Panc1 (cell line): ENCODE measurements at regions not wholly inside any gene's neighbourhood (a gene's known extent, or its start where the extent isn't known, plus 50 kb on each side); places are given as distances from the start of the nearest gene placed in this dataset.

Experiments
- ATAC-seq: fragments of 200-7000 bp; cut with Tn5 transposase; 2 replicates; pipeline ENCODE4 v1.9.1; 2020; ENCODE audit warnings: mild to moderate bottlenecking, moderate library complexity
- BruUV-seq: library from RNA; stranded (reverse); fragments of 400-500 nt; replicated peaks from 2 replicates; lab custom pipeline; 2021; lab: Mats Ljungman, UMichigan
- CTCF ChIA-PET: fragments of 300-600 bp; sonication (Branson Sonifier 250); formaldehyde crosslinking; loops from one replicate; lab custom pipeline; 2022; ENCODE audit warnings: antibody characterized with exemption; lab: Charles Lee
- POLR2A ChIA-PET: fragments of 300-600 bp; sonication (Branson Sonifier 250); formaldehyde crosslinking; loops from one replicate; lab custom pipeline; 2022; ENCODE audit warnings: antibody characterized with exemption; lab: Charles Lee
- DNase-seq: peaks from one replicate; pipeline ENCODE4 v3.0.0-alpha.2; 2010; ENCODE audit warnings: low read depth, low spot score
- H3K27ac ChIP-seq: 2 replicates; pipeline ENCODE4 v1.5.1; 2011; ENCODE audit warnings: mild to moderate bottlenecking, low read length, inconsistent platforms
- H3K27me3 ChIP-seq: fragments of 200-500 bp; sonication (Bioruptor generic); 2 replicates; pipeline ENCODE4 v1.6.0; 2014; ENCODE audit warnings: low read length, inconsistent platforms; ENCODE audit not compliant: control insufficient read depth, insufficient read depth
- H3K36me3 ChIP-seq: fragments of 200-500 bp; sonication (Bioruptor generic); 2 replicates; pipeline ENCODE4 v1.5.1; 2014; ENCODE audit warnings: inconsistent platforms, mild to moderate bottlenecking, low read length, moderate library complexity; ENCODE audit not compliant: control insufficient read depth, insufficient read depth
- H3K4me1 ChIP-seq: 2 replicates; pipeline ENCODE4 v1.5.1; 2011; ENCODE audit warnings: inconsistent platforms, mild to moderate bottlenecking, low read length, moderate library complexity; ENCODE audit not compliant: control insufficient read depth, insufficient read depth
- H3K4me3 ChIP-seq, 2 experiments: 2 replicates each; pipeline ENCODE4 v1.5.1; 2011 to 2012; ENCODE audit warnings: low read depth in 2 of 2, low read length in 2 of 2, mild to moderate bottlenecking in 2 of 2, inconsistent platforms in 1 of 2, moderate library complexity in 1 of 2
- H3K9me3 ChIP-seq: fragments of 200-500 bp; sonication (Bioruptor generic); 2 replicates; pipeline ENCODE4 v1.5.1; 2014; ENCODE audit warnings: low read depth, mild to moderate bottlenecking, inconsistent platforms, low read length, moderate library complexity; ENCODE audit not compliant: control insufficient read depth, insufficient read depth
- CTCF ChIP-seq: fragments of 450-650 bp; IDR thresholded peaks from 2 replicates; pipeline ENCODE4 v1.5.1; 2017; ENCODE audit warnings: mild to moderate bottlenecking
- POLR2AphosphoS5 ChIP-seq: IDR thresholded peaks from 2 replicates; pipeline ENCODE4 v1.6.1; 2012; ENCODE audit warnings: mild to moderate bottlenecking, low read depth, low read length, moderate library complexity
- REST ChIP-seq, 2 experiments: IDR thresholded peaks; 2 replicates each; pipeline ENCODE4 v1.6.1; 2011 to 2012; ENCODE audit warnings: low read depth in 2 of 2, control low read depth in 1 of 2, low read length in 1 of 2, mild to moderate bottlenecking in 1 of 2, moderate library complexity in 1 of 2; ENCODE audit not compliant: insufficient read depth in 1 of 2
- SIN3A ChIP-seq: IDR thresholded peaks from 2 replicates; pipeline ENCODE4 v1.6.1; 2012; ENCODE audit warnings: low read depth, mild to moderate bottlenecking, low read length, moderate library complexity, borderline replicate concordance; ENCODE audit not compliant: insufficient read depth
- TCF7L2 ChIP-seq: IDR thresholded peaks from 2 replicates; pipeline ENCODE4 v1.6.1; 2011; ENCODE audit warnings: mild to moderate bottlenecking, low read depth, low read length, inconsistent platforms
- in situ Hi-C: cut with HindIII; loops from 2 replicates; pipeline ENCODE4 v1.10.0; 2016; ENCODE audit warnings: low sequenced_read_pairs, low pct_unique_long_range_greater_than_20kb
- intact Hi-C: fragments of 100-400 bp; cut with micrococcal nuclease; formaldehyde crosslinking; loops from one replicate; pipeline ENCODE4 v1.10.0; 2022; ENCODE audit not compliant: unreplicated experiment

GRCh38 chr7:135731-136645 lies 56.4 kb upstream of the FAM20C start:
- Histone ChIP-seq H3K27me3 (peaks cover 2% of the 10 kb centered on the region; the same call in 1 of the 2 replicates), H3K36me3 (no peaks in the 10 kb centered on the region), H3K4me3 (no peak overlapping the region), H3K27ac (no peak overlapping the region), H3K9me3 (no peaks in the 10 kb centered on the region), H3K4me1 (no peaks in the 10 kb centered on the region)
- in situ Hi-C loops: no loop called here
- intact Hi-C loops: no loop called here
- BruUV-seq: no TSS peak
- DNase-seq (no peak), ATAC-seq (no peak)
- ChIA-PET CTCF (no interaction called here), POLR2A (no interaction called here)
- no peak for TF ChIP-seq TCF7L2
- TF ChIP-seq CTCF: no peak

GRCh38 chr7:137094-137891 lies 55.1 kb upstream of the FAM20C start:
- intact Hi-C loops (no loop called here), in situ Hi-C loops (no loop called here)
- DNase-seq: no peak
- Histone ChIP-seq H3K27me3 (peaks cover 2% of the 10 kb centered on the region; the same call in 1 of the 2 replicates), H3K4me3 (no peak overlapping the region), H3K36me3 (no peaks in the 10 kb centered on the region), H3K9me3 (no peaks in the 10 kb centered on the region), H3K4me1 (no peaks in the 10 kb centered on the region), H3K27ac (no peak overlapping the region)
- no peak for ATAC-seq
- BruUV-seq: no TSS peak
- ChIA-PET POLR2A (no interaction called here), CTCF (no interaction called here)
- TF ChIP-seq CTCF: no peak

- Histone ChIP-seq H3K4me3 (no peak overlapping the region), H3K27ac (no peak overlapping the region), H3K27me3 (peaks cover 2% of the 10 kb centered on the region; the same call in 1 of the 2 replicates), H3K4me1 (no peaks in the 10 kb centered on the region), H3K9me3 (no peaks in the 10 kb centered on the region), H3K36me3 (no peaks in the 10 kb centered on the region)
- ChIA-PET CTCF (no interaction called here), POLR2A (interaction anchor here (0.7 kb wide), 1 partner anchor 40 kb away, joined by 3 read pairs; no protein-coding TSS in a partner anchor)
- intact Hi-C loops: no loop called here
- TF ChIP-seq REST (IDR thresholded peaks at IDR 0.05; ENCODE audit: insufficient read depth in 1 of 2, low read depth in 2 of 2, low read length in 1 of 2) (no peak), SIN3A (no peak), TCF7L2 (no peak), CTCF (no peak), POLR2AphosphoS5 (no peak)
- in situ Hi-C loops: no loop called here
- BruUV-seq: no TSS peak
- DNase-seq: no peak
- no peak for ATAC-seq
Observed at GRCh38 chr7:139131-139530, 53.2 kb upstream of the FAM20C start.
